ENCODE measurements at regions not wholly inside any gene's neighbourhood (a gene's known extent, or its start where the extent isn't known, plus 50 kb on each side); places are given as distances from the start of the nearest gene placed in this dataset.
A peak's percentile ranks its signal among the peaks of the same experiment; 100 is the strongest.

DNA sequence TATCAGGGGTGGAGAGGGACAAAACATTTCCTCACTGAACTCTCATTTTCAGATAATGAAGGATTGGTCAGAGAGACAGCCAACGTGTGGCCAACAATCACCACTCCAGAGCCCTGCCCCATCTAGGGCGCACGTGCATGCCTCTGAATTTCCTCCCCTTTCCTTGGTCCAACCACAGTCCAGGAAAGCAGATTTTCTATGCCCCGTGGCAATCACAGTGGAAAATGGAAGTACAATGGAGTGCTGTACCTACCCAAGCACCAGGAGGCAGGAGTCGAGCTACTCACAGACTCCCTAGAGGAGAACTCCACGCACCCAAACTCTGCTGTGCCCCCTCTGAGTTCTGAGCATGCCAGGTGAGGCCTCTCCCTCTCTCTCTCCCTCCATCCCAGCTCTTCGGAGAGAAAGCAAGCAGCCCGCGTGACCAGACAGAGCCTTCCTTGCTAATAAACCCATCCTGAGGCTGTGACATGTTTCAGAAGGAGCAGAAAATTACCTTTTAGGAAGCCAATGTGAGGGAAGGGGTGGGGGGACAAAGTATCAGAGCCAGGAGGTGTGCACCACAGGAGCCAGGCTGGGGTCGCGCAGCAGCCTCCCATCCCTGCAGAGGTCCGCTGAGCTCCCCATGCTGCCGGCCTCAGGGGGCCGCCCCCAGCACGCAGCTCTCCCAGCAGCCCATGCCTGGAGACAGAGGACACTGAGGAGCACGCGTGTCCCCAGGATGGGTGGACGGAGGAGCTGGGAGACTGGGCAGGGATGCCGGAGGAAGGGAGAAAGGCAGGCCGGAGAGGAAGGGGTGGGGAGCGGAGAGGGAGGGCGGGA, 73.4 kb downstream of the PITPNM2 start:
- Histone ChIP-seq H3K36me3 (replicated peaks in 1 of 2; ENCODE audit: control insufficient read depth in 2 of 2, insufficient read depth in 2 of 2, low read length in 2 of 2) (no peaks in the 10 kb centered on the region), H3K9ac (ENCODE audit: low read depth, low read length, poor library complexity) (no peak overlapping the region), H3K27me3 (ENCODE audit: control insufficient read depth in 3 of 3, insufficient read depth in 3 of 3, low read depth in 1 of 3, low read length in 3 of 3) (no peaks in the 10 kb centered on the region), H2BK12ac (ENCODE audit: low read length) (no peak overlapping the region), H3K18ac (ENCODE audit: low read length) (peak overlapping the region; percentile 82), H2BK120ac (ENCODE audit: low read depth, low read length) (no peak overlapping the region), H3K4me1 (ENCODE audit: control insufficient read depth in 2 of 2, insufficient read depth in 1 of 2, low read depth in 1 of 2, low read length in 2 of 2) (peaks cover 12 to 14% of the 10 kb centered on the region in 2 donors), H4K8ac (ENCODE audit: low read depth, low read length) (no peak overlapping the region), H2BK5ac (ENCODE audit: low read length) (no peak overlapping the region), H3K9me3 (replicated peaks in 1 of 2; ENCODE audit: control insufficient read depth in 2 of 2, insufficient read depth in 1 of 2, low read depth in 1 of 2, low read length in 2 of 2) (peaks cover 0 to 1% of the 10 kb centered on the region in 2 donors), H3K4ac (ENCODE audit: low read length) (no peak overlapping the region), H3K4me2 (ENCODE audit: insufficient read depth, low read length, poor library complexity, severe bottlenecking) (no peak overlapping the region), H3K14ac (ENCODE audit: low read length) (no peak overlapping the region), H3K4me3 (ENCODE audit: low read length in 2 of 2) (no peak overlapping the region), H2AFZ (ENCODE audit: low read length) (no peak overlapping the region), H2AK5ac (ENCODE audit: low read depth, low read length) (peak overlapping the region; percentile 6), H2BK15ac (ENCODE audit: low read length) (peak overlapping the region; percentile 29), H3K79me1 (ENCODE audit: low read depth, low read length) (no peaks in the 10 kb centered on the region), H3K23ac (ENCODE audit: low read depth, low read length, poor library complexity) (no peak overlapping the region), H4K91ac (ENCODE audit: low read depth, low read length, poor library complexity) (no peak overlapping the region), H3K27ac (replicated peaks; ENCODE audit: low read length) (no peak overlapping the region)
- DNase-seq (ENCODE audit: low spot score), result no peak
- no CpG with 5 or more reads among the region's 22 CpGs for WGBS, 2 donors (ENCODE audit: extremely low coverage in 2 of 2, insufficient read length in 2 of 2, insufficient replicate concordance in 1 of 2)

DNA sequence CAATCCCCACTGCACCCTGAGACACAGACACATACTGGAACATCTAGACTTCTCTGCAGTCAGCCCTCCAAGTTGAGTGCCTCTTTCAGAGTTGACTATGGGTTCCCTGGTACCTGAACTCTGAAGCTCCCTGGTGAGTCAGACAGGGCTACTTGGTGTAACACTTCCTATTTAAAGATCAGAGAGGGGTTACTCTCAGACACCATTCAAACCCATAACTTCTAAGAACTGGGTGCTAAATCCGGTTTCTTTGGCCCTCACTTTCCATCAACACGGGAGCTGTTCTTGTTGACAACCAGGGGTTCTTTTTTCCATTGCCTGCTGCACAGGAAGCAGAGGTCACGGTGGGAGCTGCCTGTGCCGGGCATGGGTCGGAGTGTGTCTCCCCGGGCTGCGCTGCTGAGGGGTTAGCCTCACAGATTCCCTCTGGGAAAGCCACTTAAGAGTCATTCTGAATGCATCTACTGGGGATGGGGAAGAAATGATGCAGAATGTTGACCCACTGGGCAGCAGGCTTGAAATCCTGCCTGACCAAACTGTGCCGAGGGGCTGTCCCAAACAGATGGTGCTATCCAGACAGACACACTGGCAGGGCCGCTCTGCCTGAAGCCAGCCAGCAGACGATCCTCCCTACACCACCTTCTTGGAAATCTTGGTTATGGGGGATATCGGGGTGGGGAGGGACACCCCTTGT, 74.1 kb downstream of the PITPNM2 start:
- WGBS, 2 donors (ENCODE audit: extremely low coverage in 2 of 2, insufficient read length in 2 of 2, insufficient replicate concordance in 1 of 2), result no CpG with 5 or more reads among the region's 11 CpGs
- Histone ChIP-seq H2BK15ac (ENCODE audit: low read length) (peak overlapping the region; percentile 29), H2BK5ac (ENCODE audit: low read length) (no peak overlapping the region), H3K4me2 (ENCODE audit: insufficient read depth, low read length, poor library complexity, severe bottlenecking) (no peak overlapping the region), H2AK5ac (ENCODE audit: low read depth, low read length) (no peak overlapping the region), H4K8ac (ENCODE audit: low read depth, low read length) (no peak overlapping the region), H3K79me1 (ENCODE audit: low read depth, low read length) (no peaks in the 10 kb centered on the region), H3K27ac (replicated peaks; ENCODE audit: low read length) (no peak overlapping the region), H3K4ac (ENCODE audit: low read length) (no peak overlapping the region), H2BK120ac (ENCODE audit: low read depth, low read length) (no peak overlapping the region), H3K9me3 (replicated peaks in 1 of 2; ENCODE audit: control insufficient read depth in 2 of 2, insufficient read depth in 1 of 2, low read depth in 1 of 2, low read length in 2 of 2) (peaks cover 0 to 1% of the 10 kb centered on the region in 2 donors), H3K36me3 (replicated peaks in 1 of 2; ENCODE audit: control insufficient read depth in 2 of 2, insufficient read depth in 2 of 2, low read length in 2 of 2) (no peaks in the 10 kb centered on the region), H3K23ac (ENCODE audit: low read depth, low read length, poor library complexity) (no peak overlapping the region), H3K4me3 (ENCODE audit: low read length in 2 of 2) (no peak overlapping the region), H3K14ac (ENCODE audit: low read length) (no peak overlapping the region), H3K4me1 (ENCODE audit: control insufficient read depth in 2 of 2, insufficient read depth in 1 of 2, low read depth in 1 of 2, low read length in 2 of 2) (peaks cover 14 to 18% of the 10 kb centered on the region in 2 donors), H2BK12ac (ENCODE audit: low read length) (no peak overlapping the region), H3K27me3 (ENCODE audit: control insufficient read depth in 3 of 3, insufficient read depth in 3 of 3, low read depth in 1 of 3, low read length in 3 of 3) (no peaks in the 10 kb centered on the region), H3K9ac (ENCODE audit: low read depth, low read length, poor library complexity) (no peak overlapping the region), H2AFZ (ENCODE audit: low read length) (no peak overlapping the region), H4K91ac (ENCODE audit: low read depth, low read length, poor library complexity) (no peak overlapping the region), H3K18ac (ENCODE audit: low read length) (no peak overlapping the region)
- no peak for DNase-seq (ENCODE audit: low spot score)

DNA sequence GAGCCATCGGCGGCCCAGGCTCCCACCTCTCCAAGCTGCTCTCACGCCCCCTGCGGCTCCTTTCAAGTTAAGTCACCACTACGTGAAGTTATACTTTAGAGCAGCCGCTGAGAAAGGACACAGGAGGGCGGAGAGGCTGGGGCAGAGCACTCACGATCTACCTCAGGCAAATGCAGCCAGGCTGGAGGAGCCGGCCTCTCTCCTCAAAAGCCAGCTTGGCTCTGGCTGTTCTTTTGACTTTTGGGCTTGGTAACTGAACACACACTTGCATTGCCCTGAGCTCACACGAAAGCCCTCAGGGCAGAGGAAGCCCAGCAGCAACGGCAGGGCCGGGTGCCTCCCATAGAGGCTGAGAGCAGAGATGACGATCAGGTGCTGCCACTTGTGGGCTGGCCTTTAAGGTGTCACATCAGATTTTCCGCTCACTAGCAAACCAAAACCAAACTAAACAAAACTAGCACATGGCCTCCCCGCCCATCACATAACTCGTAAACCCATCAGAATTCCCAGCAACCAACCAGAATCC, 75.2 kb downstream of the PITPNM2 start:
- no peaks in the 10 kb centered on the region for H3K27me3 ChIP-seq (ENCODE audit: control insufficient read depth in 3 of 3, insufficient read depth in 3 of 3, low read depth in 1 of 3, low read length in 3 of 3)
- peak; percentile 32 for DNase-seq (ENCODE audit: low spot score)
- H2BK120ac ChIP-seq (ENCODE audit: low read depth, low read length), result no peak overlapping the region
- no peak overlapping the region for H3K4me3 ChIP-seq (ENCODE audit: low read length in 2 of 2)
- no peak overlapping the region for H2AK5ac ChIP-seq (ENCODE audit: low read depth, low read length)
- H2BK5ac ChIP-seq (ENCODE audit: low read length), result peak overlapping the region; percentile 55
- H2BK15ac ChIP-seq (ENCODE audit: low read length), result no peak overlapping the region
- no peaks in the 10 kb centered on the region for H3K36me3 ChIP-seq (replicated peaks in 1 of 2; ENCODE audit: control insufficient read depth in 2 of 2, insufficient read depth in 2 of 2, low read length in 2 of 2)
- peak overlapping the region; percentile 59 for H2AFZ ChIP-seq (ENCODE audit: low read length)
- no peak overlapping the region for H3K23ac ChIP-seq (ENCODE audit: low read depth, low read length, poor library complexity)
- H2BK12ac ChIP-seq (ENCODE audit: low read length), result no peak overlapping the region
- H4K8ac ChIP-seq (ENCODE audit: low read depth, low read length), result no peak overlapping the region
- no peak overlapping the region for H4K91ac ChIP-seq (ENCODE audit: low read depth, low read length, poor library complexity)
- no peak overlapping the region for H3K27ac ChIP-seq (replicated peaks; ENCODE audit: low read length)
- peak overlapping the region; percentile 63 for H3K9ac ChIP-seq (ENCODE audit: low read depth, low read length, poor library complexity)
- H3K9me3 ChIP-seq (replicated peaks in 1 of 2; ENCODE audit: control insufficient read depth in 2 of 2, insufficient read depth in 1 of 2, low read depth in 1 of 2, low read length in 2 of 2), result peaks cover 0 to 1% of the 10 kb centered on the region in 2 donors
- H3K4ac ChIP-seq (ENCODE audit: low read length), result no peak overlapping the region
- H3K18ac ChIP-seq (ENCODE audit: low read length), result peak overlapping the region; percentile 41
- no peaks in the 10 kb centered on the region for H3K79me1 ChIP-seq (ENCODE audit: low read depth, low read length)
- H3K4me1 ChIP-seq (ENCODE audit: control insufficient read depth in 2 of 2, insufficient read depth in 1 of 2, low read depth in 1 of 2, low read length in 2 of 2), result peaks cover 14 to 24% of the 10 kb centered on the region in 2 donors
- H3K14ac ChIP-seq (ENCODE audit: low read length), result peak overlapping the region; percentile 10
- no CpG with 5 or more reads among the region's 16 CpGs for WGBS, 2 donors (ENCODE audit: extremely low coverage in 2 of 2, insufficient read length in 2 of 2, insufficient replicate concordance in 1 of 2)
- peak overlapping the region; percentile 38 for H3K4me2 ChIP-seq (ENCODE audit: insufficient read depth, low read length, poor library complexity, severe bottlenecking)

GRCh38 chr12:123075087-123075645, 75.7 kb downstream of the PITPNM2 start:
- Histone ChIP-seq H3K14ac (ENCODE audit: low read length) (no peak overlapping the region), H4K8ac (ENCODE audit: low read depth, low read length) (no peak overlapping the region), H3K9ac (ENCODE audit: low read depth, low read length, poor library complexity) (no peak overlapping the region), H2BK15ac (ENCODE audit: low read length) (no peak overlapping the region), H3K9me3 (replicated peaks in 1 of 2; ENCODE audit: control insufficient read depth in 2 of 2, insufficient read depth in 1 of 2, low read depth in 1 of 2, low read length in 2 of 2) (peaks cover 0 to 1% of the 10 kb centered on the region in 2 donors), H2AK5ac (ENCODE audit: low read depth, low read length) (no peak overlapping the region), H3K23ac (ENCODE audit: low read depth, low read length, poor library complexity) (no peak overlapping the region), H3K4me1 (ENCODE audit: control insufficient read depth in 2 of 2, insufficient read depth in 1 of 2, low read depth in 1 of 2, low read length in 2 of 2) (peaks cover 14 to 24% of the 10 kb centered on the region in 2 donors), H3K4me2 (ENCODE audit: insufficient read depth, low read length, poor library complexity, severe bottlenecking) (peak overlapping the region; percentile 38), H3K4ac (ENCODE audit: low read length) (no peak overlapping the region), H2AFZ (ENCODE audit: low read length) (peak overlapping the region; percentile 59), H3K27me3 (ENCODE audit: control insufficient read depth in 3 of 3, insufficient read depth in 3 of 3, low read depth in 1 of 3, low read length in 3 of 3) (no peaks in the 10 kb centered on the region), H2BK12ac (ENCODE audit: low read length) (no peak overlapping the region), H3K18ac (ENCODE audit: low read length) (no peak overlapping the region), H3K79me1 (ENCODE audit: low read depth, low read length) (no peaks in the 10 kb centered on the region), H2BK5ac (ENCODE audit: low read length) (peak overlapping the region; percentile 55), H2BK120ac (ENCODE audit: low read depth, low read length) (no peak overlapping the region), H3K4me3 (ENCODE audit: low read length in 2 of 2) (no peak overlapping the region), H4K91ac (ENCODE audit: low read depth, low read length, poor library complexity) (peak overlapping the region; percentile 87), H3K27ac (replicated peaks; ENCODE audit: low read length) (no peak overlapping the region), H3K36me3 (replicated peaks in 1 of 2; ENCODE audit: control insufficient read depth in 2 of 2, insufficient read depth in 2 of 2, low read length in 2 of 2) (no peaks in the 10 kb centered on the region)
- WGBS, 2 donors (ENCODE audit: extremely low coverage in 2 of 2, insufficient read length in 2 of 2, insufficient replicate concordance in 1 of 2), result no CpG with 5 or more reads among the region's 11 CpGs
- DNase-seq (ENCODE audit: low spot score), result no peak

All from neuronal stem cell (in vitro differentiated cells).